Brain microvascular endothelial cell (primary cell): ENCODE measurements at regions not wholly inside any gene's neighbourhood (a gene's known extent, or its start where the extent isn't known, plus 50 kb on each side); places are given as distances from the start of the nearest gene placed in this dataset.

Experiments
- DNase-seq: peaks from one replicate; pipeline ENCODE4 v3.0.0-alpha.2; 2020
- H3K27ac ChIP-seq: fragments of 250-450 bp; sonication (Bioruptor Pico); 2 replicates; pipeline ENCODE4 v1.5.1; 2020; ENCODE audit warnings: mild to moderate bottlenecking, moderate library complexity
- H3K27me3 ChIP-seq: fragments of 250-450 bp; sonication (Bioruptor Pico); replicated peaks from 2 replicates; pipeline ENCODE4 v1.5.1; 2020; ENCODE audit warnings: mild to moderate bottlenecking
- H3K36me3 ChIP-seq: fragments of 250-450 bp; sonication (Bioruptor Pico); replicated peaks from 2 replicates; pipeline ENCODE4 v1.5.1; 2020; ENCODE audit warnings: mild to moderate bottlenecking
- H3K4me3 ChIP-seq: 2 replicates; pipeline ENCODE4 v1.5.1; 2011; ENCODE audit warnings: low read depth, mild to moderate bottlenecking, control low read depth, low read length, moderate library complexity
- in situ Hi-C: cut with HindIII; loops from 2 replicates; pipeline ENCODE4 v1.10.0; 2017; ENCODE audit warnings: low sequenced_read_pairs, low pct_ligation_motif_present
- TF ChIP-seq, protein P1 (sequence below): IDR thresholded peaks from 2 replicates; pipeline ENCODE4 v1.5.1; 2011; ENCODE audit warnings: low read depth, mild to moderate bottlenecking, moderate library complexity, low read length, control low read depth, inconsistent platforms; ENCODE audit errors: missing control alignments

DNA sequence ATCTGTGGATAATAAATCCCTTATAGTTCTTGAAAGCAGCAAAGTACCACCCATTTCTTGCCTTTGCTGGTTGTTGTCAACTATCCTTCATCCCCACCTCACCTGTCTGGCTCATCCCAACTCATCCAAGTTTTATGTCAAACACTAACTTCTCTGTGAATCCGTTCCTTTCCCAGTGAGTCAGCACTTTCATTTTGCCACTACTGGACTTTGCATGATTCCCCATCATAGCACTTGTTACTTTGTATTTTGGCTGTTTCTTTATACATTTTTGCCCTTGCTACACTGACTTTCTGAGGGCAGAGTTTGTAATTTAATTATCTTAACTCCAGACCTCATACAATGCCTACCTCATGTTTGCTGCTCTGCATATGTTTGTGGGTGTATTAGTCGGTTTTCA lies 90.8 kb upstream of the RORA start:
- Histone ChIP-seq H3K27me3 (no peaks in the 10 kb centered on the region), H3K36me3 (no peaks in the 10 kb centered on the region), H3K4me3 (no peak overlapping the region), H3K27ac (no peak overlapping the region)
- DNase-seq = no peak
- TF ChIP-seq, protein P1, sequence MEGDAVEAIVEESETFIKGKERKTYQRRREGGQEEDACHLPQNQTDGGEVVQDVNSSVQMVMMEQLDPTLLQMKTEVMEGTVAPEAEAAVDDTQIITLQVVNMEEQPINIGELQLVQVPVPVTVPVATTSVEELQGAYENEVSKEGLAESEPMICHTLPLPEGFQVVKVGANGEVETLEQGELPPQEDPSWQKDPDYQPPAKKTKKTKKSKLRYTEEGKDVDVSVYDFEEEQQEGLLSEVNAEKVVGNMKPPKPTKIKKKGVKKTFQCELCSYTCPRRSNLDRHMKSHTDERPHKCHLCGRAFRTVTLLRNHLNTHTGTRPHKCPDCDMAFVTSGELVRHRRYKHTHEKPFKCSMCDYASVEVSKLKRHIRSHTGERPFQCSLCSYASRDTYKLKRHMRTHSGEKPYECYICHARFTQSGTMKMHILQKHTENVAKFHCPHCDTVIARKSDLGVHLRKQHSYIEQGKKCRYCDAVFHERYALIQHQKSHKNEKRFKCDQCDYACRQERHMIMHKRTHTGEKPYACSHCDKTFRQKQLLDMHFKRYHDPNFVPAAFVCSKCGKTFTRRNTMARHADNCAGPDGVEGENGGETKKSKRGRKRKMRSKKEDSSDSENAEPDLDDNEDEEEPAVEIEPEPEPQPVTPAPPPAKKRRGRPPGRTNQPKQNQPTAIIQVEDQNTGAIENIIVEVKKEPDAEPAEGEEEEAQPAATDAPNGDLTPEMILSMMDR = no peak
- in situ Hi-C loops = no loop called here

DNA sequence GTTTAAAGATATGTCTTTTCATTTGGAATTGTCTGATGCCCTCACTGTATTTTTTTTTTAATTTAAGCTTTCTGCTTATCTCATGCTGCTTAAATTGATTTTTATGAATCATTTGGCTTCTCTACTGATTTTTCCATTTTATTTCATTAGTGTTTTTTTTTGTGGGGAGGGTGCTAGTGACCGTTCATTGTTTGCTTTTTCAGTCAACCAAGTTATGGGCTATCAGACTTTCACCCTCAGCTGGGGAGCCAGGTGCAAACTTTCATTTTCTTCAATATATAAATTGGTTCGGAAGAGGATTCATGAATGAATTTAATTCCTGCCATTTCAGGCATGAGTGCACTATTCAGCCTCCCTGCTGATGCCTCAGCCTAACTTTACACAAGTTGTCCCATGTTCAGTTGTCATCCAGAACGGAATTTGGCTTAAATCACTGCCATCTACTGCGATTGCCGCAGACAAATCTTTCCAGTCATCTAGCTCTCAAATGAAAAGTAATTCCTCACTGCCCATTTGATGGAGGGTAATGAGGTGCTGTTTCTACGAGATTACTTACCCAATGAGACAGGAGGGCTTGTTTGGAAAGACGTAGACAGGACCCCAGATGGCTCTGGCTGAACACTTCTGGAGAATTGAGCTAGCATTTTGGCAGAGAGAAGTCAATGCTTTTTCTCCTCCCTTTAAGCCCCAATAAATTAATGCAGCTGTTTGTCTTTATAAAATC lies 89.9 kb upstream of the RORA start:
- H3K36me3 ChIP-seq = no peaks in the 10 kb centered on the region
- TF ChIP-seq, protein P1 = no peak
- H3K4me3 ChIP-seq = no peak overlapping the region
- in situ Hi-C loops = no loop called here
- H3K27me3 ChIP-seq = no peaks in the 10 kb centered on the region
- no peak overlapping the region for H3K27ac ChIP-seq
- DNase-seq = no peak

DNA sequence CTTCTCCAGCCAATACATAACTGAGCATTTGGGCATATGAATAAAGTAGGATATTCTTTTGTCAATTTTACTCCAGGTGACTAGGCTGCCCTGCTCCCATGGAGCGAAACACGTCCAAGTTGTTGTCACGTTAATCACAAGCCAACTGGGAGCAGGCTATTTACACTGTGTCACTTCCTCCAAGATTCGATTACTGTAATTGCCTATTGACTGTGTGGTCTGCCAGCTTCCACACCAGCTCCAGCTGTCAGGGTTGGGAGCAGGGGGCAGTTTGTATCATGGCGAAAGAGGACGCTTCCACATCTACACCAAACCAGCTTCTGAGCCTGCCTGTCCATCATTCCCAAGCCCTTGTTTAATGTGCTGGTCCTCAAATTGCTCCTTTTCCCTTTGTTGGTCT lies 89.2 kb upstream of the RORA start:
- TF ChIP-seq, protein P1 = no peak
- in situ Hi-C loops = no loop called here
- H3K36me3 ChIP-seq = no peaks in the 10 kb centered on the region
- no peak for DNase-seq
- H3K27me3 ChIP-seq = no peaks in the 10 kb centered on the region
- H3K4me3 ChIP-seq = no peak overlapping the region
- H3K27ac ChIP-seq = no peak overlapping the region

DNA sequence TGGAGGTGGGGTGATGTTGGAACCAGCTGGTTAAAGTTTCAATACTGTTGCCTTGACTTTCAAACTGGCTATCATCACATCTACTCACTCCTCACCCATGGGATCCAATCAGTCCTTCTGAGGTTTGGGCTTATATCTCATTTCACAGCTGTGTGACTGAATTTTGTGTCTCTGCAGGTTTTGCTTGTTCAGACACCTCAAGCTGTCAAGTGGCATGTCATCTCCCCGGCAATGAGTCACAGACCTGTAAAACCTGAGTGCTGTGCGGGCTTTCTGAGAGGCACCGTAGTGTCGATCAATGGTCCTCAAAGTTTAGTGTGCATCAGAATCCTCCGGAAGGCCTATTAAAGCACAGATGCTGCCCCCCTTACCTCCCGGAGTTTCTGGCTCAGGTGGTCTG lies 86.4 kb upstream of the RORA start:
- TF ChIP-seq, protein P1 = no peak
- H3K4me3 ChIP-seq = no peak overlapping the region
- in situ Hi-C loops = no loop called here
- no peaks in the 10 kb centered on the region for H3K27me3 ChIP-seq
- no peak overlapping the region for H3K27ac ChIP-seq
- no peaks in the 10 kb centered on the region for H3K36me3 ChIP-seq
- DNase-seq = no peak

DNA sequence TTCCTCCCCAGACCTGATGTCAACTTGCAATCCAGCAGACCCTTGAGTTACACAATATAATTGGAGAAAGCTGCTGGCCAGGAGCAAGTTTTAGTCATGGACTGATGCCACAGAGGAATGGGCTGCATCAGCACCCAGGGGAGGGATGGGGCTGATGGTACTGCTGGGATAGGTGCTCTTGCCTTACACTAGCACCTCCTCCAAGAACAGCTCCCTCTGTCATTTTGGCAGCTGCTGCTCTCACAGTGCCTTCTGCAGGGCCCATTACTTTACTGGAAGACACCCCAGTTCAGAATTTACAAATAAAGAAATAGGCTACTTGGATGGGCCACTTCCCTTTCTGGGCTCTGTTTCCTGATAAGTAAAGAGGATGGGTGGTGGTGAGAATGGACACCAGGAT lies 85.3 kb upstream of the RORA start:
- in situ Hi-C loops = no loop called here
- Histone ChIP-seq H3K36me3 (no peaks in the 10 kb centered on the region), H3K27ac (no peak overlapping the region), H3K27me3 (no peaks in the 10 kb centered on the region), H3K4me3 (no peak overlapping the region)
- TF ChIP-seq, protein P1 = no peak
- DNase-seq = no peak

DNA sequence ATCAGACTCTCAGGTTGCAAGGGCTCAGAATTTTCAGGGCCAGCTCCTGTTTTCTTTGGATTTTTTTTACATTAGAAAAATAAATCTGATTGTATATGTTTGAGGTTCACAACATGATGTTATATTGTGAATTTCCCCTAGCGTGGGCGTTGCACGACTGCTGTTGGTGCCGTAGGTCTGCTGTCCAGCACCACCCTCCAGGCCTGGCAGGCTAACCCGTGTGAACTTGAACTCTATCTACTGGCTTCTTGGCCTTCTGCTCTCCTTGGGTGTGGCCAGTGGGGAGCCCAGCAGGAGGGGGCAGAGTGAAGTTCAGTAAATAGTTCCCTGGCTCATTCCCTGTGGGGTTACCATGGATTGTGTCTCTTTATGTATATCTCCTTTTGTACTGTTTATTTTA lies 80.5 kb upstream of the RORA start:
- in situ Hi-C loops = no loop called here
- TF ChIP-seq, protein P1 = no peak

More for the DNA sequence above, 80.5 kb upstream of the RORA start:
- Histone ChIP-seq H3K36me3 (no peaks in the 10 kb centered on the region), H3K27ac (no peak overlapping the region), H3K4me3 (no peak overlapping the region), H3K27me3 (no peaks in the 10 kb centered on the region)
- DNase-seq = no peak
